Neural progenitor cell (in vitro differentiated cells): ENCODE measurements at regions not wholly inside any gene's neighbourhood (a gene's known extent, or its start where the extent isn't known, plus 50 kb on each side); places are given as distances from the start of the nearest gene placed in this dataset.
"Not testable (repeated sequence)": the region's sequence is repeated elsewhere in the genome, so short reads cannot be mapped to it uniquely, and the experiment has no call there.

Experiments
- DNase-seq: peaks from one replicate; pipeline ENCODE4 v3.0.0-alpha.2; 2016; ENCODE audit warnings: low spot score
- H2AFZ ChIP-seq: fragments of 200-600 bp; sonication (generic); replicated peaks from 2 replicates; pipeline ENCODE4 v1.6.1; 2016; ENCODE audit warnings: antibody characterized with exemption
- H3F3A ChIP-seq: fragments of 200-600 bp; sonication (generic); 2 replicates; pipeline ENCODE4 v1.6.1; 2016; ENCODE audit warnings: antibody characterized with exemption, low read depth
- H3K27ac ChIP-seq: fragments of 200-600 bp; sonication (generic); 2 replicates; pipeline ENCODE4 v1.5.1; 2016; ENCODE audit warnings: mild to moderate bottlenecking
- H3K27me3 ChIP-seq: fragments of 200-600 bp; sonication (generic); 2 replicates; pipeline ENCODE4 v1.6.1; 2016; ENCODE audit warnings: mild to moderate bottlenecking, moderate library complexity
- H3K36me3 ChIP-seq: fragments of 200-600 bp; sonication (generic); 2 replicates; pipeline ENCODE4 v1.5.1; 2016
- H3K4me1 ChIP-seq: fragments of 200-600 bp; sonication (generic); 2 replicates; pipeline ENCODE4 v1.6.1; 2016; ENCODE audit warnings: mixed run types
- H3K4me2 ChIP-seq: fragments of 200-600 bp; sonication (generic); 2 replicates; pipeline ENCODE4 v1.6.1; 2016
- H3K4me3 ChIP-seq: fragments of 200-600 bp; sonication (generic); 2 replicates; pipeline ENCODE4 v1.5.1; 2016
- H3K79me2 ChIP-seq: fragments of 200-600 bp; sonication (generic); 2 replicates; pipeline ENCODE4 v1.6.1; 2016; ENCODE audit warnings: low read depth
- H3K9ac ChIP-seq: fragments of 200-600 bp; sonication (generic); 2 replicates; pipeline ENCODE4 v1.6.1; 2016
- H3K9me3 ChIP-seq: fragments of 200-600 bp; sonication (generic); 2 replicates; pipeline ENCODE4 v1.5.1; 2016; ENCODE audit warnings: low read depth
- H4K20me1 ChIP-seq: fragments of 200-600 bp; sonication (generic); 2 replicates; pipeline ENCODE4 v1.6.1; 2016; ENCODE audit warnings: low read depth
- H3K27ac Mint-ChIP-seq: 3 replicates; pipeline ENCODE4 v1.8.0; 2021; ENCODE audit warnings: mixed read lengths
- H3K27me3 Mint-ChIP-seq: 2 replicates; pipeline ENCODE4 v1.8.0; 2022; ENCODE audit warnings: low read depth, mild to moderate bottlenecking, inconsistent platforms, moderate library complexity, mixed read lengths; ENCODE audit not compliant: insufficient read depth
- H3K36me3 Mint-ChIP-seq: 3 replicates; pipeline ENCODE4 v1.8.0; 2021; ENCODE audit warnings: mixed read lengths
- H3K4me1 Mint-ChIP-seq: 3 replicates; pipeline ENCODE4 v1.8.0; 2021; ENCODE audit warnings: mixed read lengths
- H3K4me3 Mint-ChIP-seq: 3 replicates; pipeline ENCODE4 v1.8.0; 2021; ENCODE audit warnings: mild to moderate bottlenecking, moderate library complexity, mixed read lengths
- H3K9me3 Mint-ChIP-seq: 3 replicates; pipeline ENCODE4 v1.8.0; 2020; ENCODE audit warnings: mixed read lengths
- CTCF ChIP-seq: fragments of 200-600 bp; sonication (generic); IDR thresholded peaks from 2 replicates; pipeline ENCODE4 v1.5.1; 2017; ENCODE audit warnings: antibody characterized with exemption, mild to moderate bottlenecking
- EZH2 ChIP-seq: fragments of 200-600 bp; sonication (generic); IDR thresholded peaks from 2 replicates; pipeline ENCODE4 v1.6.1; 2017; ENCODE audit warnings: antibody characterized with exemption, mild to moderate bottlenecking, moderate library complexity
- EZH2phosphoT487 ChIP-seq: fragments of 200-600 bp; sonication (generic); IDR thresholded peaks from 2 replicates; pipeline ENCODE4 v1.6.1; 2017; ENCODE audit warnings: antibody characterized with exemption

GRCh38 chr14:105998597-105998996 is 472.2 kb downstream of the TMEM121 start:
- peaks cover 35% of the 10 kb centered on the region for H3K9me3 Mint-ChIP-seq
- not testable (repeated sequence) for H3F3A ChIP-seq, H3K9ac ChIP-seq, H3K27me3 ChIP-seq, H3K4me3 ChIP-seq, H4K20me1 ChIP-seq, H3K27ac Mint-ChIP-seq, H3K27ac ChIP-seq, H3K27me3 Mint-ChIP-seq, H3K79me2 ChIP-seq, H3K4me1 ChIP-seq, H2AFZ ChIP-seq, H3K4me1 Mint-ChIP-seq, H3K36me3 ChIP-seq, DNase-seq, H3K36me3 Mint-ChIP-seq, H3K4me3 Mint-ChIP-seq, H3K4me2 ChIP-seq
- H3K9me3 ChIP-seq, result peaks cover 19% of the 10 kb centered on the region

- Mint-ChIP-seq H3K9me3 (peaks cover 32% of the 10 kb centered on the region), H3K27me3 (peaks cover 7% of the 10 kb centered on the region), H3K4me1 (no peaks in the 10 kb centered on the region), H3K27ac (no peak overlapping the region), H3K36me3 (no peaks in the 10 kb centered on the region), H3K4me3 (no peak overlapping the region)
- H3K79me2 ChIP-seq, result no peaks in the 10 kb centered on the region
- TF ChIP-seq EZH2 (no peak), EZH2phosphoT487 (no peak), CTCF (peak; percentile 43)
- H3K9me3 ChIP-seq, result peaks cover 21% of the 10 kb centered on the region
- DNase-seq, result peak; percentile 10
- no peaks in the 10 kb centered on the region for H3K4me1 ChIP-seq
- no peak overlapping the region for H3K27ac ChIP-seq
- no peak overlapping the region for H3K4me3 ChIP-seq
- no peaks in the 10 kb centered on the region for H3F3A ChIP-seq
- no peaks in the 10 kb centered on the region for H3K27me3 ChIP-seq
- no peak overlapping the region for H2AFZ ChIP-seq
- no peak overlapping the region for H3K4me2 ChIP-seq
- no peaks in the 10 kb centered on the region for H4K20me1 ChIP-seq
- no peak overlapping the region for H3K9ac ChIP-seq
- no peaks in the 10 kb centered on the region for H3K36me3 ChIP-seq
Observed at GRCh38 chr14:105999361-106000028, 473.1 kb downstream of the TMEM121 start.

GRCh38 chr14:106000029-106000511 is 473.7 kb downstream of the TMEM121 start:
- H3K4me2 ChIP-seq, H3K36me3 Mint-ChIP-seq, H3F3A ChIP-seq, H2AFZ ChIP-seq, H3K9ac ChIP-seq, H3K36me3 ChIP-seq, H3K27me3 Mint-ChIP-seq, H3K27ac ChIP-seq, H3K4me3 Mint-ChIP-seq, H3K4me1 ChIP-seq, H3K4me1 Mint-ChIP-seq, H3K27ac Mint-ChIP-seq, H3K4me3 ChIP-seq, H3K27me3 ChIP-seq, H4K20me1 ChIP-seq, DNase-seq, H3K79me2 ChIP-seq: not testable (repeated sequence)
- H3K9me3 Mint-ChIP-seq, result peaks cover 29% of the 10 kb centered on the region
- peaks cover 21% of the 10 kb centered on the region for H3K9me3 ChIP-seq

GRCh38 chr14:106001277-106001676 is 474.9 kb downstream of the TMEM121 start:
- not testable (repeated sequence) for H3K27ac ChIP-seq, H3K27ac Mint-ChIP-seq, H3K36me3 ChIP-seq, H3K4me3 Mint-ChIP-seq, H3K27me3 ChIP-seq, H4K20me1 ChIP-seq, H2AFZ ChIP-seq, H3F3A ChIP-seq, H3K9ac ChIP-seq, DNase-seq, H3K4me1 Mint-ChIP-seq, H3K36me3 Mint-ChIP-seq, H3K79me2 ChIP-seq, H3K4me3 ChIP-seq, H3K4me2 ChIP-seq, H3K4me1 ChIP-seq, H3K27me3 Mint-ChIP-seq
- H3K9me3 ChIP-seq, result peaks cover 14% of the 10 kb centered on the region
- peaks cover 29% of the 10 kb centered on the region for H3K9me3 Mint-ChIP-seq

- no peaks in the 10 kb centered on the region for H3K4me1 Mint-ChIP-seq
- DNase-seq, result no peak
- Histone ChIP-seq H3F3A (no peaks in the 10 kb centered on the region), H3K4me2 (no peak overlapping the region), H3K9me3 (peaks cover 10% of the 10 kb centered on the region), H3K9ac (no peak overlapping the region), H3K36me3 (no peaks in the 10 kb centered on the region), H4K20me1 (no peaks in the 10 kb centered on the region), H3K27ac (no peak overlapping the region), H3K27me3 (no peaks in the 10 kb centered on the region), H2AFZ (no peak overlapping the region), H3K4me3 (no peak overlapping the region), H3K79me2 (no peaks in the 10 kb centered on the region), H3K4me1 (no peaks in the 10 kb centered on the region)
- peaks cover 41% of the 10 kb centered on the region for H3K9me3 Mint-ChIP-seq
- no peak for TF ChIP-seq EZH2phosphoT487
- TF ChIP-seq CTCF, result no peak
- TF ChIP-seq EZH2, result no peak
- H3K27ac Mint-ChIP-seq, result no peak overlapping the region
- H3K4me3 Mint-ChIP-seq, result no peak overlapping the region
- peaks cover 8% of the 10 kb centered on the region for H3K27me3 Mint-ChIP-seq
- H3K36me3 Mint-ChIP-seq, result no peaks in the 10 kb centered on the region
Observed at GRCh38 chr14:106003351-106003750, 477.0 kb downstream of the TMEM121 start.

GRCh38 chr14:106004937-106005795 is 478.8 kb downstream of the TMEM121 start:
- not testable (repeated sequence) for H3K4me1 Mint-ChIP-seq, H3K36me3 Mint-ChIP-seq, H3K27me3 ChIP-seq, H3K9me3 ChIP-seq, H3K4me1 ChIP-seq, H3K27me3 Mint-ChIP-seq, H4K20me1 ChIP-seq, H2AFZ ChIP-seq, H3K4me2 ChIP-seq, H3K9ac ChIP-seq, H3F3A ChIP-seq, H3K79me2 ChIP-seq, H3K27ac Mint-ChIP-seq, H3K36me3 ChIP-seq, H3K27ac ChIP-seq, H3K4me3 Mint-ChIP-seq, H3K4me3 ChIP-seq, DNase-seq
- H3K9me3 Mint-ChIP-seq, result peaks cover 41% of the 10 kb centered on the region
